HG02973 (cell line): ENCODE measurements at regions not wholly inside any gene's neighbourhood (a gene's known extent, or its start where the extent isn't known, plus 50 kb on each side); places are given as distances from the start of the nearest gene placed in this dataset.
"Not testable (repeated sequence)": the region's sequence is repeated elsewhere in the genome, so short reads cannot be mapped to it uniquely, and the experiment has no call there.

Experiments used
- ATAC-seq: cut with Tn5 transposase; IDR thresholded peaks from one replicate; pipeline ENCODE4 v1.9.1; 2021; ENCODE audit warnings: moderate library complexity; ENCODE audit not compliant: unreplicated experiment

DNA sequence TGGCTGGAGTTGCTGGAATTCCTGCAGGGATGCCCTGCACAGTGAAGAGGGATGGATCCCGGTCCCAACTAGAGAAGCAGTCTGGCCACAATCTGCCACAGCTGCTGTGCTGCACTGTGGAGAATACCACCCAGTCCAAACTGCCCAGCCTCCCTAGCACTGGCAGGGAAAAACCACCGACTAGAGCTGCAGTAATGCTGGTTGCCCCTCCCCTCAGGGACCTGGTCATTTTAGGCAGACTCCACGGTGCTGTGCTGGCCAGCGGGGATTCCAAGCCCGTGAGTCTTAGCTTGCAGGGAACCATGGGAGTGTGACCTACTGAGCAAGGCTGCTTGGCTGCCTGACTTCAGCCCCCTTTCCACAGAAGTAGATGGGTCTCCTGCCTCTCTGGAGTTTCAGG is 478.0 kb upstream of the ATP11B start:
- ATAC-seq, result no peak

DNA sequence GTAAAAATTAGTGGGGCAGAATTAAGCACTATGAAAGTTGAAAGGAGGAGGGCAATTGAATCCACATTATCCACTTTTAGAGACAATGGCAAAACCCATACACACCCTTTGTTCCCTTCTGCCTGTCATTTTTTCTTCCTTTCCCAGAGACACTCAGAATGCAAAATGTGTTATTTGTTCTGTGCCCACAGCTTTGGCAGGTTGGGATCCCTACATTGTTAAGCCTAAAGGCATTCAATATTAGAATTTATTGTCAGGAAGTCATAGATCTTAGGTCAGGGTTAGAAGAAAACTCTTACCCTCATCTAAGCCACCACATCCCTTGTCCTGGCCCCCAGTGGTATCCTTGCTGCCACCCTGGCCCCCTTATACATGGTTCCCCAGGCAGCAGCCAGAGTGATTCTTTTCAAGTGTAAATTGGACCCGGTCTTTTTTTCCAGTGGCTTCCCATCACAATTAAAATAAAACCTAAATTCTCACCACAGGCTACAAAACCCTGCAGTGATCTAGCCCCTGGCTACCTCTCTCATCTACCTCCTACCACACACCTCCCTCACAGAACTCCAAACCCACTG is 470.1 kb upstream of the ATP11B start:
- ATAC-seq, result no peak

DNA sequence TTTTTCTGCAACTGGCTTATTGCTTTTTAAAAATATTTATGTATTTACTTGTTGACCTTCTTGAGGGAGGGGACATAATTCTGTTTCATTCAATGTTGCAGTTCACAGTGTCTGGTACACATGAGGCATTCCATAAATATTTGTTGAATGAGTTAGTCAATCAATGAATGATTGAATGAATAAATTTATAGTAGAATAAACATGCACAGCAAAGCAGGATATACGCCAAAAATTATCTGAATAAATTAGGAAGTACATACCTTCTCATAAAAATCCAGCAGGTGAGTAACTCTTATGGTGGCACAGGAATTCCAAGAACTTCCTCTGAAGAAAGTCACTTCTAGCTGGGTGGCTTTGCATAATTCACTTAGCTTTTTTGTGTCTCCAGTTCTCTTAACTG is 469.4 kb upstream of the ATP11B start:
- no peak for ATAC-seq

DNA sequence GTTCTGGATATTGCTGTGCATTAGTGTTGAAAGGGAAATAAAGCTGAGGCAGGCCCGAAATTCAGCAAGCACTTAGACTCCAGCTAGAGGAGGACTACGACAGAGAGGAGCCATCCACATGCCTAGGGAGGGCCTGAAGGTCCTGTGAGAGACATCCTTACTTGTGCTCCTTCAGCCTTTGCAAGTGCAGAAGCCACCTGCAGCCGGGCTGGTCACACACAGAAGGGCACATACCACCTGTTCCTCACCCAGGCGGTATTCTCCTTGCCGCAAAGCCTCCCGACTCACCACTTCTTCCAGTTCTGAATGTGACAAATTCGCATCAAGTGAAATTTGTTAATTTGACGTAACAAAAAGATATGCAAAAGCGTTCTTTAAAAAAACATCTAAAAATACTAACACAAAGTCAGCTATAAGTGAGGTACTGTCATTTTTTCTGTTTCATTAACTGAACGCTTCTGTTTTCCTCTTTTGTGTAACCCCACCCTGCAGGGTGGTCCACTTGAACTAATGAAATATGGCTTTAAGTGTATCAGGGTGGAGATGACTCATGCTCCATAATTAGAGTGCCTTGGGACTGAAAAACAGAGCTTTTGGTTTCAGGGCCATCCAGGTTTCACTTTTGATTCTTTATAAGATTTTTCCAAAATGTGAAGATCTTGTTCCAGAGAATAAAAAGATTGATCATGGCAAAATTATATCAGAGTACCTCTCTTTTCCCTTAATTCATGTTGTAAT is 467.9 kb upstream of the ATP11B start:
- peak; percentile 55 for ATAC-seq

DNA sequence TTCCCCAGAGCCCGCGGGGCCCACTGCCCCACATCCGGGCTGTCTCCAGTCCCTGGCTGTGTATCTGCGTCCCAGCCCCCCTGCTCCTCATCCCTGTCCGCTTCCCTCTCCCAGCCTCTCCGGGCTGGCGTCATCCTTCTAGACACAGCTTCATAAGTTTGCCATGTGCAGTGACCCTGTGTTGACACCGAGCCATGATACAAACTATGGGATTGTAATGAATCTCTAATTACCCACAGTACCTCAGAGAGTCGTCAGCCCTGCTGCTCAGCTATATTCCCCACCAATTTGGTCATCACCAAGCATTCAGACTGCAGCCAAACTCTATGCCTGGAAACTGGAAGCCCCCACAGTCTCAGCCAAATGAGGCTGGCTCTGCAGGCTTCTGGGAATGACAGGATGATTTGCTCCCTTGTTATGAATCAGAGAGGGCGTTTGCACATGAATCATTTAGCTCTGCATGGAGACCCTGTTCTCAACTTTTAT is 466.1 kb upstream of the ATP11B start:
- ATAC-seq, result no peak

DNA sequence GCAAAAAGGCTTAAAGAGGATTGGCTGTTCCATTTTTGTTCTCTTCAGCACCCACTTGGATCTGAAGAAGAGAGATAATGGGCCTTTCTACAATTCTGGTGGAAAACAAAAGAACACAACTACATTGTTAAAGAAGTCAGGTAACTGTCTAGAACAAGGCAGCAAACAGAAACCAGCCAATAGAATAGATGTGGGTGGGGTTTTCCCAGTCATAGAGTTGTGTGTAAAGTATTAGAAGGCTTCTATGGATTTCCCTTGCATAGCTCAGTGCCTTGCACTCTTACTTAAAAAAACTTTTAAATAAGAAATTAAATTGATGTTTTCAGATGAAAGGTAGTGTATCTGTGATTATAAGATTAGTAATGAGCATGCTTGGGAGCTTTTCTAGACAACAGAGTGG is 462.7 kb upstream of the ATP11B start:
- no peak for ATAC-seq

DNA sequence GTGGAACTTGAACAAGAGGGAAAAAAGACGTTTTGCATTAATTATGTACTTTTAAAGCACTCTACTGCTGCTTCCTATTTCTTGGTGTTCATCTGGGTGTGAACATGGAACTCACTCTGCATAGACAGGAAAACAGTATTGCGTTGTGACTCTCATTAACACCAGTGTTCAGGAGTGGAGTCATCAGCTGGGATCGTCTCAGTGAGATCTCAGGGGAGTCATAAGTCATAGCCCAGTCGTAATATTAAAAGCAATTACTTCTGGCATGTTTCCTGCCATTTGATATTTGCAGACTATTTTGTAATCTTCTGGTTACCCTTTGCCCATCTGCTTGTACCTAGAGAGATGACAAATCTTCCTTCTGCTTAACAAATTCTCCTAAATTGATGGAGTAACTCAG is 462.0 kb upstream of the ATP11B start:
- no peak for ATAC-seq

DNA sequence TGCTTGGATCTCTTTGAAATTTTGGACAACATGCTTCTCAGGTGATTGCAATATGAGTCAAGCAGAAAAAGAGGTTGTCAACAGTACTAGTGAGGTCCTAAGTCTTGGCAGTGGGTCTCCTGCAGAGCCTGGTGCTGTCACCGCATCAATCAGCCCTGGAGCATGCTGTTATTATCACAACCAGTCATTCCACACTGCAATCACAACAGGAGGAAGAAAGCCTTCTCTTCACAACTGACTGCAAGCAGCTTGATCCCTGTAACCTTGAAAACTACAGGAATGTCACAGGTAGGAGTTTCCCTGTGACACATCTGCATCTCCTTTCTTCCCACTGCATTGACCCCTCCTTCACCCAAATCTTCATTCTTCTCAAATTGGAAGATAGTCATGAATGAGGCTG is 451.1 kb upstream of the ATP11B start:
- ATAC-seq, result no peak

DNA sequence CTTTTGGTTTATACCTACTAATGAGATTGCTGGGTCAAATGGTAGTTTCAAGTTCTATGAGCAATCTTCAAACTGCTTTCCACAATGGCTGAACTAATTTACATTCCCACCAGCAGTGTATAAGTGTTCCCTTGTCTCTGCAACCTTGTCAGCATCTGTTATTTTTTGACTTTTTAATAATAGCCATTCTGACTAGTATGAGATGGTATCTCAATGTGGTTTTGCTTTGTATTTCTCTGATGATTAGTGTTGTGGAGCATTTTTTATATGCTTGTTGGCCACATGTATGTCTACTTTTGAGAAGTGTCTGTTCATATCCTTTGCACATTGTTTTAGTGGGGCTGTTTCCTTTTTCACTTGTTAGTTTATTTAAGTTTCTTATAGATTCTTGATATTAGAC is 449.3 kb upstream of the ATP11B start:
- ATAC-seq, result not testable (repeated sequence)

DNA sequence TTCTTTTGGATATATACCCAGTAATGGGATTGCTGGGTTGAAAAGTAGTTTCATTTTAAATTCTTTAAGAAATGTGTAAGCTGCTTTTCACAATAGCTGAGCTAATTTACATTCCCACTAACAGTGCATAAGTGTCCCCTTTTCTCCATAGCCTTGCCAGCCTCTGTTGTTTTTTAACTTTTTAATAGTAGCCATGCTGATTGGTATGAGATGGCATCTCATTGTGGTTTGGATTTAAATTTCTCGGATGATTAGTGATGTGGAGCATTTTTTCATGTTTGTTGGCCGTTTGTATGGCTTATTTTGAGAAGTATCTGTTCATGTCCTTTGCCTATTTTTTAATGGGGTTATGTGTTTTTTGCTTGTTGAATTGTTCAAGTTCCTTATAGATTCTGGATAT is 444.3 kb upstream of the ATP11B start:
- no peak for ATAC-seq

DNA sequence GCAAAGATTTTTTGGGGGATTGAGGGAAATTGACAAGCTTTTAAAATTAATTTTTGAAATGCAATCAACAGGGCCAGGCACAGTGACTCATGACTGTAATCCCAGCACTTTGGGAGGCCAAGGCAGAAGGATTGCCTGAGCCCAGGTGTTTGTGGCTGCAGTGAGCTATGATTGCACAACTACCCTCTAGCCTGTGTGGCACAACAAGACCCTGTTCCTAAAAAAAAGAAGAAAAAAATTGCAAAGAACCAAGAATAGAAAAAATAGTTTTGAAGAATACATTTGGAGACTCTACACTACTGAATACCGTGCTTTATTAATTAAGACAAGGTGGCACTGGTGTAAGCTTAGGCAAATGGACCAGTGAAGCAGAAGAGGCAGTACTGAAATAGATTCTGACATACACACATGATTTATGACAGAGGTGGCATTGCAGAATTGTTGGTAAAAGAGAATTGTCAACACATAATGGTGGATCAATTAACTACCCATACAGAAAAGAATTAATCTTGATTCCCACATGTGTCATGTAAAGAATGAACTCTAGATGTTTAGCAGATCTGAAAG is 443.3 kb upstream of the ATP11B start:
- no peak for ATAC-seq

DNA sequence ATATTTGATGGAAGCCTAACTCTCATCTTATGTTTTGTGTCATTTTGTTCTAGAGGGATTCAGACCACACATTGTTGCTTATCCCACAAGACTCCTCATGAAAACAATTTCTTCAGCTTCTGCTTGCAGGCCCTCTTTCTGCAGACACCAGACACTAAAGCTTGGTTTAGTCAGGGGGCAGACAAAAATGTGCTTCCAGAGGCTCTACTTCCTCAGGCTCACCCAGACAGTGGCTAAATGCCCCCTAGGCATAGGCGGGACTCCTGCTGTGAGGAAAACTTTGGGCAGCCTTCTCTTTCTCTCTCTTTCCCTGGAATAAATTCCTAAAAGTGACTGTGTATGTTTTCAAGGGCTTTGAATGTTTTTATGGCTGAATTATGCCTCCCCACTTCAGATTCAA is 435.4 kb upstream of the ATP11B start:
- ATAC-seq, result no peak

DNA sequence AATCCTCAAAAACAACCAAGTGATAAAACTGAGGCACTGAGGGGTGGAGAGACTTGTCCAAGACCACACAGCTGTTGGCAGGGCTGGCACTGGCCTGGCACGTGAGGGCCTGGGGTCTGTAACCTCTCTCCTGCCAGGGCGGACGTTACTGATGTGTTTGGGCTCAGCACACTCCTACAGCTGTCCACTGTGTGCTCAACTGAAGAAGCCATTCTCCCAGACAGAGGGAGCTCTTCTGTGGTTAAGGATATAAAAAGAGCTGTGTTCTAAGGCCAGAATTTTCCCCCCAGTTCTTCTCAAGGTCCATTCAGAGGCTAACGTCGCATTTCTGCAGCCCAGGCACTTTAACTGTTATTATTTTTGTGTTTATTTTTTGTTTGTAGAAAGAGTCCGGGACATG is 429.0 kb upstream of the ATP11B start:
- ATAC-seq, result no peak

DNA sequence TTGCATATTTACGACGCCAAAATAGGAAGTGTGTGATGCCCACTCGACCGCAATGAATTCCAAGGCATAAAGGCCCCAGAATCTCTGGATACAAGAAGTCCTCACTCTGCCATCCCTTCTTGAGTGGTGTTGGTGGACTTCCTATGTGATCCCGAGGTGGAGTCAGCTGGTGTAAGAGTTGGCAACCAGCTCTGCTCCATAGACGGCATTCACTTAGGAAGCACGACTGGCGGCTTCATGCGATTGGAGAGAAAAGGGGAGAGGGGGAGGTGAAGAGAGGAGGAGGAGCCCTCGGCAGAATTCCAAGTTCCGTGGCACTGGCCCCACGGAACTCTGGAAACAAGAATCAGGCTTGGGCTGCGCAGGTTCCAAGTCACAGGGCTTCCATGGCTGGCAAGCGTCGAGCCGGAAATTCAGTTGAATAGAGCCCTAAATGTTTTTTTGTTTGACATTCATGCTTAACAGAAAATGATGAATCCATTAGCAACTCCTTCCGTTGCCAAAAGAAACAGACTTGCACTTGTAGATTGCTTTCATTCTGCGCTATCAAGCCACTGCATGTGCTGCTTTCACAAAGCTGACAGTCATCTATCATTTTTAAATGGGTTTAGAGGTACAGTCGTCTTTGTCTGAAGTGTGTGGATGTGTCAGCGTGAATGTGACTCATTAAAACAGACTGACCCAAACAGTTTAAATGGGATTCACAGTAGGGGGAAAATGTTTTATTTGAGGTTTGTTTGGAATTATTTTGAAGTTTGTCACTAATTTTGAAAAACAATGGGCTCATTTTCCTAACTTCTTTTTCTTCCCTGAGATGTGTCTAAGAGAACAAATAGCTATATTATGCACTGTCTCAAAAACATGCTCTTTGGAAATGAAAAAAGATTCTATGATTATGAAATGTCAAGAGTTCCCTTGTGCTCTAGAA is 428.3 kb upstream of the ATP11B start:
- ATAC-seq, result no peak

DNA sequence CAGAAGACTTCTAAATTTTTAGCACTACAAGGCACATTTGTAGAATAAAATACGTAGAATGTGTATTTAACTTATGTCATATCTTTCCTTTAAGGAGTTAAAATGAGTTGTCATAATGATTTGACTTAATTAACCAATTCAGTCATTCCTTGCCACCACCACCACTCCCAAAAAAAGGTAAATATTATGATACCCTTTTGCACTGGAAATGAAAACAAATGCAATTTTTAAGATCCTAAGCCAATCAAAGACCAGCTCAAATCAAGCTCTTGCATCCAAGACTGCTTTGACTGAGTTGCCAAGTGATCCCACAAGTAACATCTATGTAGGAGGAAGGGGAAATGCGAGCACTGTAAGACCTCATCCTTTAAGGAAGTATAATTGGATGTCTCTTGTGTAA is 426.6 kb upstream of the ATP11B start:
- no peak for ATAC-seq

DNA sequence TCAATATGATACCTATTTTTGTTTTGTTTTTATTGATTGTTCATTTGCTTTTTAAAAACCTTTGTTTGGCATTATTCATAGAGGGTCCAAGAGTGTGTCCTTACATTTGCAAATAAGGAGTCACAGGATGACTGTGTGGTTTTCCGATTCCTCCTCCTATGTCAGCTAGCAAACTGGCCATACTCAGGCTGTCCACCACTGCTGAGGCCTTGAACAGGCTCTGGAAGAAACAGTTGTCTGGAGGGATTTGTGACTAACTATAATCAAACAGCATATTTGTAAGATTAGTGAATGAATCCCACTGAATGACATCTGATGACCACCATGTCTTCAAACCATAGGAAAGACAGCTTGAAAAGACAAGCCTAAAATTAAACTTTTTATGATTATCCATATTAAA is 423.4 kb upstream of the ATP11B start:
- ATAC-seq, result no peak

DNA sequence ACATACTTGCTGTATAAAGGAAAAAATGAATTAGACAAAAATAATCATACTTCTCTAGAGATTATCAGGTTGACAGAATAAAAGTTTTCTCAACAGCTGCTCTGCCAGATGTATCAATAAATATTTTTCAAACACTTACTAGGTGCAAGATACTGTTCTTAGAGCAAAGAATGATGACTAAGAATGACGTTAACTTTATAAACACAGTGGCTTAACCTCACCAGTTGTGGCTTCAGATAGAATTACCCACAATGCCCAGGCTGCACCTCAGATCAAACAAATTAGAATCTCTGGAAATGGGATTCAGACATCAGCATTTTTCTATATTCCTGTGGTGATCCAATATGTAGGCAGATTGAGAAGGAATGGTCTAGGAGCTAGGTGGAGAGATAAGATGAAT is 422.4 kb upstream of the ATP11B start:
- ATAC-seq, result no peak

DNA sequence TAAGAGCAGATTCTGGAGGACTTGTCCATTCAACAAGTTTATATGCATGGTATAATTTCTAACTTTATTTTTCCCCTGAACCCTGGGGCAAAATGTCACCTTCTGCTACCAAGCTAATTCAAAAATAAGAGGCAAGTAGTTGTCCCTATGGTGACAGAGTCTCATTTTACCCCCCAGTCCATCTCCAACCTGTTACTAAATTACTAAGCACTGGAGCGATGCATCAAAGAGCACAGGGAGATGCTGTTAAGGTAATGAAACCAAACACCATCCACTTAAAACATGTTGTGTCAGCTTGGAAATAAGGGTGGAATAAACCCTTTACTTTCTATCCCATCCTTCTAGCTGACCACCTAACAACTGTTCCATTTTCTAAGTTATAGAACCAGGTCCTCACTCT is 417.4 kb upstream of the ATP11B start:
- no peak for ATAC-seq

DNA sequence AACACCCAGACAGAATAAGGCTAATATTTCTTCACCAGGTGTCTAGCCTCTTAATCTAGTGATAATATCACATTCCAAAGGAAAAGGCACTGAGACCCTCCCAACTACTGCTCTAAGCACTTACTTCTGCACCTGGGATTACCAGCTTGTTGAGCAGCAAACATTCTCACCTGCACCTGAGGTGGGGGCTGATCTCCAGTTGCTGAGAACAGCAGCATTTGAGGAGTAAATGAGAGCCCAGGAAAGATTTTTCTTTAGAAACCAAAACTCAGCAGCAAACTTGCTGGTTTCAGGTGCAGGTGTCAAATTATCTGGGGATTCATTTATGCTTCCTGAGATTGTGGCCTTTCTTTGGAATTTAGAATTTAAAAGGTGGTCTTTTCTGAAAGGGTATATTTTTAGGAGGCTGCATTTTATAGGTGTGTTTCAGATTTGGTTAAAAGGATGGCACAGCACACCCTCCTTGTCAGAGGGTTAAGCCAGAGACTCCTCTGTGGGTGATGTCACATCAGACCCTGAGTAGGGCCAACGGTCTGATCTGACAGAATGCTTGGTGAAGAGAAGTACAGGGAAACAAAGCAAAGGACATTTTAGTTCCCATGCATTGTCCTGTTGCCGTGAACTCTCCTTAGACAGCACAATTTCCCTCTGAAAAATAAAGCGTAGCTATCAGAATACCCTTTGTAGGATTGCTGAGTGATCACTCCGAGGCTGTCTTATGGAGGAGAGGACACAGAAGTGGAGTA is 411.0 kb upstream of the ATP11B start:
- no peak for ATAC-seq

DNA sequence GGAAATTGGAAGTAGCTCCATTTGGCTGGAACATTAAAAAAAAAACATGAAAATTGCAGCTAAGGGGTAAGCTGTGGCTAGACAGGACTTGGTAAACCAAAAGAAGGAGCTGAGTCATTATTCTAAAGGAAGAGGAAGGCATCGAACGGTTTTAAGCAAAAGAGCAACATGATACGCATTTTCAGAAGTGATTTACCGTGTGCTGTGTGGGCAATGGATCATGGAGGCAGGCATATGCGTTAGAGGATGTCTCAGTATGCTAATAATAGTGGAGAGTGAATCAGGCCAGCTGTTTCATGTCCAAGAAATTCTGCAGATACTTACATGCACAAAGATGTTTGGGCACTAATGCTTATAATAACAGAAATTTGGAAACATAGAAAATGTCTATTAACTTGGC is 409.1 kb upstream of the ATP11B start:
- no peak for ATAC-seq

DNA sequence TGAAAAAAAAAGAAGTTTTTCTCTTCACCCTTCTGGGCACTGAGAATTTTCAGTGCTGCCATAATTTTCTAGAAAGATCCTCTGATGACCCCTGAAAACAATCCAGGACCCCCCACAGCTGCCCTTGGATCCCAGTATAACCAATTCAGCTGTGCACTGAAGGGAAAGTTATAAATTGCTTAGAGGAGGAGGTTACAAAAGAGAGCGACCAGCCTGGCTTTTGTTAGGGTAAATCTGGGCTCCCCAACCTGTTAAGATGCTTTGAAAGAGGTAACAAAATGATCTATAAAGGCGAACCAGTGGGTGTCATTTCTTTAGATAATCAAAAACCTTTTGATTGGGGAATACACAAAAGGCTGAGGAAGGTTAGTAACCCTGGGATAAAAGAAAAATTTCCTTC is 407.9 kb upstream of the ATP11B start:
- ATAC-seq, result no peak
